ENCODE measurements at regions not wholly inside any gene's neighbourhood (a gene's known extent, or its start where the extent isn't known, plus 50 kb on each side); places are given as distances from the start of the nearest gene placed in this dataset.
"Not testable (repeated sequence)": the region's sequence is repeated elsewhere in the genome, so short reads cannot be mapped to it uniquely, and the experiment has no call there.

- H3K4me3 ChIP-seq (ENCODE audit: insufficient read depth, low read length): no peak overlapping the region
- H3K79me2 ChIP-seq (ENCODE audit: insufficient read depth, low read length): no peaks in the 10 kb centered on the region
- no peaks in the 10 kb centered on the region for H3K27me3 ChIP-seq (ENCODE audit: insufficient read depth, low read length)
- TF ChIP-seq CTCF (IDR thresholded peaks at IDR 0.05; ENCODE audit: extremely low read depth, low read depth, low read length): no peak
- no peak overlapping the region for H3K4me2 ChIP-seq (ENCODE audit: insufficient read depth, low read length)
- H3K9me3 ChIP-seq (ENCODE audit: low read depth, low read length): no peaks in the 10 kb centered on the region
- H2AFZ ChIP-seq (ENCODE audit: low read length): no peak overlapping the region
- H3K27ac ChIP-seq (ENCODE audit: low read depth, low read length): no peak overlapping the region
- no peaks in the 10 kb centered on the region for H4K20me1 ChIP-seq (ENCODE audit: insufficient read depth, low read length)
- no peak for DNase-seq (ENCODE audit: insufficient read length, low spot score, missing footprints)
- H3K4me1 ChIP-seq (ENCODE audit: insufficient read depth, low read length): no peaks in the 10 kb centered on the region
- no peaks in the 10 kb centered on the region for H3K36me3 ChIP-seq (ENCODE audit: insufficient read depth, low read length)
These were observed 415.0 kb downstream of the CPS1 start for GRCh38 chr2:210971431-210971830.

GRCh38 chr2:210986806-210987205 is 430.4 kb downstream of the CPS1 start:
- not testable (repeated sequence) for H4K20me1 ChIP-seq (ENCODE audit: insufficient read depth, low read length); DNase-seq (ENCODE audit: insufficient read length, low spot score, missing footprints); H3K27ac ChIP-seq (ENCODE audit: low read depth, low read length); H3K36me3 ChIP-seq (ENCODE audit: insufficient read depth, low read length); H3K79me2 ChIP-seq (ENCODE audit: insufficient read depth, low read length); H2AFZ ChIP-seq (ENCODE audit: low read length); H3K27me3 ChIP-seq (ENCODE audit: insufficient read depth, low read length); H3K9me3 ChIP-seq (ENCODE audit: low read depth, low read length); H3K4me3 ChIP-seq (ENCODE audit: insufficient read depth, low read length); H3K4me1 ChIP-seq (ENCODE audit: insufficient read depth, low read length); H3K4me2 ChIP-seq (ENCODE audit: insufficient read depth, low read length)

- TF ChIP-seq CTCF (IDR thresholded peaks at IDR 0.05; ENCODE audit: extremely low read depth, low read depth, low read length): no peak
- H4K20me1 ChIP-seq (ENCODE audit: insufficient read depth, low read length): no peaks in the 10 kb centered on the region
These were observed 434.7 kb downstream of the CPS1 start for GRCh38 chr2:210991107-210991506.

GRCh38 chr2:210994104-210994503 is 437.7 kb downstream of the CPS1 start:
- H3K4me3 ChIP-seq (ENCODE audit: insufficient read depth, low read length): no peak overlapping the region
- H3K4me1 ChIP-seq (ENCODE audit: insufficient read depth, low read length): no peaks in the 10 kb centered on the region
- DNase-seq (ENCODE audit: insufficient read length, low spot score, missing footprints): no peak
- no peak overlapping the region for H2AFZ ChIP-seq (ENCODE audit: low read length)
- no peaks in the 10 kb centered on the region for H4K20me1 ChIP-seq (ENCODE audit: insufficient read depth, low read length)
- H3K36me3 ChIP-seq (ENCODE audit: insufficient read depth, low read length): no peaks in the 10 kb centered on the region
- no peaks in the 10 kb centered on the region for H3K79me2 ChIP-seq (ENCODE audit: insufficient read depth, low read length)
- TF ChIP-seq CTCF (IDR thresholded peaks at IDR 0.05; ENCODE audit: extremely low read depth, low read depth, low read length): no peak
- no peaks in the 10 kb centered on the region for H3K9me3 ChIP-seq (ENCODE audit: low read depth, low read length)
- no peaks in the 10 kb centered on the region for H3K27me3 ChIP-seq (ENCODE audit: insufficient read depth, low read length)
- no peak overlapping the region for H3K4me2 ChIP-seq (ENCODE audit: insufficient read depth, low read length)
- no peak overlapping the region for H3K27ac ChIP-seq (ENCODE audit: low read depth, low read length)

More at GRCh38 chr2:210991107-210991506, 434.7 kb downstream of the CPS1 start:
- H3K4me3 ChIP-seq (ENCODE audit: insufficient read depth, low read length): no peak overlapping the region
- no peaks in the 10 kb centered on the region for H3K9me3 ChIP-seq (ENCODE audit: low read depth, low read length)
- no peaks in the 10 kb centered on the region for H3K4me1 ChIP-seq (ENCODE audit: insufficient read depth, low read length)
- no peaks in the 10 kb centered on the region for H3K36me3 ChIP-seq (ENCODE audit: insufficient read depth, low read length)
- no peak overlapping the region for H3K27ac ChIP-seq (ENCODE audit: low read depth, low read length)
- no peaks in the 10 kb centered on the region for H3K27me3 ChIP-seq (ENCODE audit: insufficient read depth, low read length)
- H3K79me2 ChIP-seq (ENCODE audit: insufficient read depth, low read length): no peaks in the 10 kb centered on the region
- no peak overlapping the region for H2AFZ ChIP-seq (ENCODE audit: low read length)
- no peak for DNase-seq (ENCODE audit: insufficient read length, low spot score, missing footprints)
- H3K4me2 ChIP-seq (ENCODE audit: insufficient read depth, low read length): no peak overlapping the region

Measured in osteoblast (primary cell).